K562 (cell line): ENCODE measurements at regions not wholly inside any gene's neighbourhood (a gene's known extent, or its start where the extent isn't known, plus 50 kb on each side); places are given as distances from the start of the nearest gene placed in this dataset.
A peak's percentile ranks its signal among the peaks of the same experiment; 100 is the strongest.

Experiments used
- ATAC-seq: fragments of 200-7000 bp; cut with Tn5 transposase; 3 replicates; pipeline ENCODE4 v1.9.1; 2020; ENCODE audit warnings: moderate library complexity
- BruUV-seq: library from RNA; stranded (reverse); fragments of 400-500 nt; replicated peaks from 2 replicates; lab custom pipeline; 2021; lab: Mats Ljungman, UMichigan
- CTCF ChIA-PET: fragments of 300-600 bp; formaldehyde crosslinking; extraction: SDS; loops from one replicate; lab custom pipeline; 2021; ENCODE audit warnings: low intra/inter-chr PET ratio; lab: Yijun Ruan, JAX
- POLR2A ChIA-PET: fragments of 300-600, 350-650 bp; sonication (Branson Sonifier 250); formaldehyde crosslinking; extraction: SDS; loops from one replicate; lab custom pipeline; 2021; ENCODE audit warnings: antibody characterized with exemption, inconsistent platforms; lab: Yijun Ruan, JAX
- DNase-seq, 4 experiments: peaks; one replicate each; pipeline versions ENCODE4 v3.0.0 to v3.0.0-alpha.2; 2011 to 2018; ENCODE audit warnings: low spot score in 3 of 4, mixed read lengths in 3 of 4; ENCODE audit errors: extremely low read depth in 1 of 4
- FAIRE-seq: peaks from 2 replicates; lab custom pipeline; 2011; peaks lifted over from hg19 to GRCh38; lab: Jason Lieb, UNC
- H2AFZ ChIP-seq: 2 replicates; pipeline ENCODE4 v1.6.0; 2011; ENCODE audit warnings: low read depth, low read length, control low read depth, inconsistent platforms
- H3K27ac ChIP-seq: fragments of 200-600 bp; 3 replicates; pipeline ENCODE4 v1.8.0; 2011; ENCODE audit warnings: low read depth, mild to moderate bottlenecking, control low read depth, inconsistent platforms, low read length, moderate library complexity, mixed read lengths; ENCODE audit errors: extremely low read depth
- H3K27me3 ChIP-seq, 2 experiments: fragments of 300-600 bp in 1 of 2; 2 replicates in 1 of 2; 3 replicates in 1 of 2; pipeline versions ENCODE4 v1.6.0 to v1.8.0; 2011; ENCODE audit warnings: inconsistent platforms in 2 of 2, low read length in 2 of 2, mild to moderate bottlenecking in 1 of 2, mixed read lengths in 1 of 2, moderate library complexity in 1 of 2; ENCODE audit not compliant: control insufficient read depth in 2 of 2, insufficient read depth in 2 of 2
- H3K36me3 ChIP-seq: fragments of 300-600 bp; 3 replicates; pipeline ENCODE4 v1.8.0; 2011; ENCODE audit warnings: mild to moderate bottlenecking, low read length, inconsistent platforms; ENCODE audit not compliant: control insufficient read depth, insufficient read depth
- H3K4me1 ChIP-seq, 2 experiments: fragments of 200-600 bp in 1 of 2; replicated peaks in 1 of 2; 2 replicates in 1 of 2; 3 replicates in 1 of 2; pipeline versions ENCODE4 v1.5.1 to v1.8.0; 2011; ENCODE audit warnings: inconsistent platforms in 2 of 2, low read length in 2 of 2, mild to moderate bottlenecking in 1 of 2, mixed read lengths in 1 of 2, moderate library complexity in 1 of 2; ENCODE audit not compliant: control insufficient read depth in 2 of 2, insufficient read depth in 2 of 2
- H3K4me2 ChIP-seq: 2 replicates; pipeline ENCODE4 v1.6.1; 2011; ENCODE audit warnings: low read length, control low read depth, inconsistent platforms, mixed read lengths; ENCODE audit not compliant: insufficient read depth
- H3K4me3 ChIP-seq: fragments of 200-600 bp; sonication (generic), shearing (Covaris generic); 2 replicates; pipeline ENCODE4 v1.5.1; 2016; ENCODE audit warnings: control low read depth, inconsistent platforms
- H3K79me2 ChIP-seq: fragments of 200-600 bp; 3 replicates; pipeline ENCODE4 v1.8.0; 2011; ENCODE audit warnings: low read length, inconsistent platforms; ENCODE audit not compliant: control insufficient read depth, insufficient read depth
- H3K9ac ChIP-seq, 2 experiments: 2 replicates each; pipeline versions ENCODE4 v1.6.0 to v1.6.1; 2011; ENCODE audit warnings: low read depth in 2 of 2, low read length in 2 of 2, control low read depth in 1 of 2, inconsistent platforms in 1 of 2, mild to moderate bottlenecking in 1 of 2, mixed read lengths in 1 of 2; ENCODE audit not compliant: insufficient read depth in 1 of 2
- H3K9me1 ChIP-seq: one replicate; pipeline ENCODE4 v1.6.0; 2011; ENCODE audit warnings: inconsistent platforms, mild to moderate bottlenecking, low read length, moderate library complexity; ENCODE audit not compliant: control insufficient read depth, insufficient read depth
- H3K9me3 ChIP-seq: replicated peaks from 2 replicates; pipeline ENCODE4 v1.5.1; 2011; ENCODE audit warnings: low read depth, low read length, inconsistent platforms; ENCODE audit not compliant: control insufficient read depth, insufficient read depth
- H4K20me1 ChIP-seq: replicated peaks from 2 replicates; pipeline ENCODE4 v1.6.1; 2011; ENCODE audit warnings: low read length, inconsistent platforms, mixed read lengths; ENCODE audit not compliant: control insufficient read depth, insufficient read depth
- ASH1L ChIP-seq: fragments of 450-650 bp; IDR thresholded peaks from 2 replicates; pipeline ENCODE4 v1.6.1; 2018; ENCODE audit warnings: borderline replicate concordance, mild to moderate bottlenecking, low read depth; ENCODE audit not compliant: partially characterized antibody
- BMI1 ChIP-seq: fragments of 150-350 bp; IDR thresholded peaks from 2 replicates; pipeline ENCODE4 v1.6.1; 2014; ENCODE audit warnings: low read length
- FIP1L1 ChIP-seq: fragments of 200-400 bp; formaldehyde crosslinking; IDR thresholded peaks from 2 replicates; pipeline ENCODE4 v1.6.1; 2018; ENCODE audit warnings: mild to moderate bottlenecking, low read depth, low read length; ENCODE audit not compliant: poor library complexity, severe bottlenecking
- MAZ ChIP-seq, 2 experiments: fragments of 450-650 bp in 1 of 2; sonication (generic) in 1 of 2; formaldehyde crosslinking; IDR thresholded peaks in 1 of 2; conservative IDR thresholded peaks in 1 of 2; 2 replicates each; pipeline versions ENCODE4 v1.4.0 to v1.5.0; 2020; ENCODE audit warnings: mild to moderate bottlenecking in 1 of 2, missing genetic modification reagents in 1 of 2
- NFXL1 ChIP-seq: fragments of 450-650 bp; formaldehyde crosslinking; IDR thresholded peaks from 2 replicates; pipeline ENCODE4 v1.4.0; 2021; ENCODE audit warnings: mild to moderate bottlenecking
- RAD21 ChIP-seq, 2 experiments: fragments of 250-450 bp in 1 of 2; fragments of 450-650 bp in 1 of 2; sonication (Bioruptor Pico) in 1 of 2; formaldehyde crosslinking in 1 of 2; IDR thresholded peaks in 1 of 2; conservative IDR thresholded peaks in 1 of 2; 2 replicates each; pipeline versions ENCODE4 v1.4.0 to v1.8.0; 2020 to 2022; ENCODE audit warnings: mild to moderate bottlenecking in 2 of 2, moderate library complexity in 1 of 2
- RBFOX2 ChIP-seq: fragments of 200-400 bp; formaldehyde crosslinking; IDR thresholded peaks from 2 replicates; pipeline ENCODE4 v1.6.1; 2017; ENCODE audit warnings: low read depth, mild to moderate bottlenecking, low read length, moderate library complexity
- ZC3H8 ChIP-seq: fragments of 450-650 bp; IDR thresholded peaks from 2 replicates; pipeline ENCODE4 v1.6.1; 2017
- ZNF592 ChIP-seq: fragments of 450-650 bp; IDR thresholded peaks from 2 replicates; pipeline ENCODE4 v1.6.1; 2017; ENCODE audit warnings: antibody characterized with exemption, mild to moderate bottlenecking
- ZNF766 ChIP-seq: fragments of 200-800 bp; sonication (Bioruptor generic); conservative IDR thresholded peaks from 2 replicates; pipeline ENCODE4 v1.6.1; 2016; ENCODE audit warnings: missing genetic modification characterization, missing compliant biosample characterization
- WGBS: fragments of 100-300 bp; shearing (Covaris generic); methylation state at CpG from one replicate; pipeline ENCODE4 v1.1.6; 2016; ENCODE audit warnings: low coverage, mixed read lengths; ENCODE audit not compliant: insufficient coverage; ENCODE audit errors: missing lambda C conversion rate; 5-methylcytosine and 5-hydroxymethylcytosine counted together
- in situ Hi-C: fragments of 300-500 bp; cut with MboI; formaldehyde crosslinking; loops from 4 replicates; pipeline ENCODE4 v1.15.0; 2018; ENCODE audit warnings: inconsistent platforms, mixed read lengths
- intact Hi-C: fragments of 100-400 bp; cut with micrococcal nuclease; formaldehyde crosslinking; loops from 2 replicates; pipeline ENCODE4 v1.14.2; 2022

DNA sequence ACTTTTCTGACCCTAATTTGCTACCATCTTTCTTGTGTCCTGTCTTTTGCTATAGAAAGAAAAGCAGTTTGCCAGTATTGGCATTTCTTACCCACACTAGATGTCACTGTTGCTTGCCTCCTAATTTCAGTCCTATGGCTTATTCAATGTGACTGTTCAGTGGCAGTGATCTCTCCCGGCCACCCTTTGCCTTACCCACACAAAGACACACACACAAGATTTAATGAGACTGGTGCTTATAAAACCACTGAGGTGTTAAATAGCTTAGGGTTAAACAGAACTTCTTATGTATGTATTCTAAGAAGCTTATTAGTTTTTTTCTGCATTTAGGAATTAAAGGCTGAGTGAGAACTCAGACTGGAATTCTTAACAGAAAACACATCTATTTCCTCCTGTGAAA, 233.6 kb upstream of the ASCC3 start:
- H3K9me1 ChIP-seq = no peaks in the 10 kb centered on the region
- no peaks in the 10 kb centered on the region for H3K36me3 ChIP-seq
- intact Hi-C loops (no loop called here), in situ Hi-C loops (no loop called here)
- no TSS peak for BruUV-seq
- no peak overlapping the region for H2AFZ ChIP-seq
- ChIA-PET POLR2A (no interaction called here), CTCF (no interaction called here)
- no peaks in the 10 kb centered on the region for H3K27me3 ChIP-seq
- ATAC-seq (no peak), FAIRE-seq (no peak), DNase-seq (no peak)
- no peaks in the 10 kb centered on the region for H3K4me1 ChIP-seq
- H3K4me3 ChIP-seq = no peak overlapping the region
- H3K27ac ChIP-seq = no peak overlapping the region
- no peak overlapping the region for H3K4me2 ChIP-seq
- TF ChIP-seq BMI1 (no peak), ZNF766 (CRISPR knock-in tag) (no peak), RAD21 (CRISPR knock-in tag; conservative IDR thresholded peaks at IDR 0.05 in 1 of 2, IDR thresholded peaks at IDR 0.05 in 1 of 2) (0 out of 4 replicates have a peak, but pooled peaks of 1 of the 2 experiments have one; percentile 22)
- H3K9me3 ChIP-seq = no peaks in the 10 kb centered on the region
- H4K20me1 ChIP-seq = no peaks in the 10 kb centered on the region
- whole genome bisulfite sequencing = 0% methylated on average over 1 of the region's 1 CpG
- H3K79me2 ChIP-seq = no peaks in the 10 kb centered on the region
- H3K9ac ChIP-seq = no peak overlapping the region

DNA sequence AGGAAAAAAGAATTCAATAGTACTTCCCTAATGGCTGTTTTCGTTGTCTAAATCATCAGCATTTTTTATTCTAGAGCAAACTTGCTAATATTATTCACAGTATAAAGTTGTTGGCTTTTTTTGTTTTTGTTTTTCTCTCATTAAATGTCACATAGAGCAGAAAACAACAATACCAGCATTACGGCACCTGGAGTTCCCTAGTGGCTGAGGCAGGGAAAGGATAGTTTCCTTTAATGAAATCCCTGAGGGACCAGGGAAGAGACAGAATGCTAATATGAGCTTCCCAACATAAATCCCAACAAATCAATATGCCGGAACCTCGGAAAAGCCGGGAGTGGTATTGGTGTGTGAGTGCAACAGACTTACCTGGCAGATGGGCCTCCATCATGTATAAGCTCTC, 235.2 kb upstream of the ASCC3 start:
- Histone ChIP-seq H3K79me2 (no peaks in the 10 kb centered on the region), H3K36me3 (no peaks in the 10 kb centered on the region), H3K27me3 (no peaks in the 10 kb centered on the region), H3K9me1 (no peaks in the 10 kb centered on the region), H3K4me3 (no peak overlapping the region), H2AFZ (no peak overlapping the region), H3K27ac (no peak overlapping the region), H3K9ac (no peak overlapping the region), H3K9me3 (no peaks in the 10 kb centered on the region), H3K4me1 (no peaks in the 10 kb centered on the region), H4K20me1 (no peaks in the 10 kb centered on the region), H3K4me2 (no peak overlapping the region)
- ChIA-PET POLR2A (no interaction called here), CTCF (interaction anchor here (0.6 kb wide), 1 partner anchor 26 kb away, joined by 3 read pairs; no protein-coding TSS in a partner anchor)
- no TSS peak for BruUV-seq
- ATAC-seq (no peak), FAIRE-seq (no peak), DNase-seq (no peak)
- intact Hi-C loops (no loop called here), in situ Hi-C loops (no loop called here)
- WGBS = 3% methylated on average over 5 of the region's 5 CpGs
- TF ChIP-seq RBFOX2 (no peak), MAZ (CRISPR knock-in tag; conservative IDR thresholded peaks at IDR 0.05 in 1 of 2, IDR thresholded peaks at IDR 0.05 in 1 of 2) (no peak), BMI1 (no peak), ASH1L (no peak), ZNF592 (no peak), ZC3H8 (no peak), FIP1L1 (no peak), NFXL1 (CRISPR knock-in tag) (no peak)
